NOMO-1 (cell line): ENCODE measurements at regions not wholly inside any gene's neighbourhood (a gene's known extent, or its start where the extent isn't known, plus 50 kb on each side); places are given as distances from the start of the nearest gene placed in this dataset.

Experiments used
- DNase-seq, 2 experiments: peaks; one replicate each; lab custom pipeline; 2025; ENCODE audit not compliant: unreplicated experiment in 2 of 2; lab: John Stamatoyannopoulos, UW

GRCh38 chrX:34873500-34874225 is 68.9 kb upstream of the FAM47B start:
- peak in 1 of 2 experiments; percentile 31 for DNase-seq

DNA sequence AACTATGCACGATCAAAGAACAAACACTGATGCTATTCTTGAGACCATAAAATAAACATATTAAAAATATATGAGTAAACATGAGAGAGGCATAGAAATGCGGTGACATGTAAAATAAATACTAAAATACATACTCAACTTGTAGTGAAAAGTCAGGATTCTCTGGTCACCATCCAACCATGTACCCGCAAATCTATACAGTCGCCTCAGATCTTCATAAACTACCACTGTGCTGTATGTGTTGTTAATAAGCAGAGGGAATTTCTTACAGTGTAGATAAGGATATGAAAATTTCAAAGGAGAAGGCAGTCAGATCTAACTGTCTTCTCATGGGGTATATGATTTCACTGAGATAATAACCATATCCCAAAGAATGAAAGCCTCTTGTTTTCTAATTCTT is 67.8 kb upstream of the FAM47B start:
- DNase-seq, result no peak

- no peak for DNase-seq
These were observed 67.4 kb upstream of the FAM47B start for GRCh38 chrX:34875204-34875603.

DNA sequence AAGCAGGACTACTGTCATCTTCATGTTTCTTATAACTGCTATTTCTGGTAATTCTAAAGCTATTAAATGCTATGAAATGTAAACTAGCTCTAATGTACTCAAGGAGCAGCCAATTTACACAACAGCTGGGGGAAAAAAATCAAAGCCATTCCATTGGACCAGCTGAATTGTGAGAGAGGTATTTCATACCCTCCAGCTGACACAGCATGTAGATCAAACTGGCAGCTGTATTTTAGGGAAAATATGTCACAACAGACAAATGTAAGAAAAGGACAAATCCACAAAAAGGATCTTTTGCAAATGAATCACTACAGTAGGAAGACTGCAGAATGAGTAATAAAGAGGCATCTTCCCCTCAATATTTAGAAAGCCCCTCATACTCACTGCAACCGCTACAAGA is 65.2 kb upstream of the FAM47B start:
- no peak for DNase-seq

- no peak for DNase-seq
These were observed 63.2 kb upstream of the FAM47B start for GRCh38 chrX:34879346-34879745.

- DNase-seq, result no peak
These were observed 62.7 kb upstream of the FAM47B start for GRCh38 chrX:34879886-34880285.

GRCh38 chrX:34880656-34881055 is 61.9 kb upstream of the FAM47B start:
- no peak for DNase-seq

DNA sequence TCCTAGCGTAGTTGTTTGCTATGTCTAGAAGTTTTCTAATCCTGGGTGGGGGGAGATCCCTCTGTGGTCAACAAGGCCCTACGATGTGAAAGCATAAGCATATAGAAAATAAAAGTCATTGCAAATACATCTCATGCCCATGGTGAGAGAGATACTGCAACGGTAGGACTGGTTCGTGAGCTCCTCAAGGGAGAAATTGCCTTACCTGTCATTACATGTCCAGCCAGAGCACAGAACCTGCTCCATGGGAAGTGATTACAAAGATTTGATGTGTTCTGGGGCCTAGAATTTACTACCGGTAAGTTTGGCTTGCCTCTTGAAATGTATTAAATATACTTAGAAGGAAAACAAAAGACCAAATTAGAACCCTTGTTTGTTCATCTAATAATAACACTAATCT is 60.9 kb upstream of the FAM47B start:
- DNase-seq, result no peak

GRCh38 chrX:34884817-34885216 is 57.8 kb upstream of the FAM47B start:
- DNase-seq, result peak in 1 of 2 experiments; percentile 61

DNA sequence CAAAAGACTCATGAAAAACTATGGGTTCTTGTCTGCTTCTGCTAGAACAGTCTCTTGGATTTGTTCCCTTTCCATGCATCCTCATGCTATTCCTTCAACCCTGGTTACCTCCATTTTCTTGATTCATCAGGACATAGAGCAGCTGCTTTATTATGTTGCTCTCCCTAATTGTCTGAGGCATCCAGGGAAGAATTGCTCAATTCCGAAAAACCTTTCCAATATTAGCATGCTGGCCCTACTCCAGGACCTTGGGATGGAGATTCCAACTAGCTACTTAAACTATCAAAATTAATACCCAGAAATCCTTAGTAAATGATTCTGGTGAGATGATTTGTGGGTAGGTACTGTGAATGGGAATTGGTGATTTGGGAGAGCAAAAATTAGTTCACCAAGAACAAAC is 56.6 kb upstream of the FAM47B start:
- DNase-seq, result no peak

GRCh38 chrX:34891391-34891790 is 51.2 kb upstream of the FAM47B start:
- no peak for DNase-seq
